GM19035 (cell line): ENCODE measurements at regions not wholly inside any gene's neighbourhood (a gene's known extent, or its start where the extent isn't known, plus 50 kb on each side); places are given as distances from the start of the nearest gene placed in this dataset.

Source experiments
- ATAC-seq: cut with Tn5 transposase; IDR thresholded peaks from one replicate; pipeline ENCODE4 v1.9.1; 2021; ENCODE audit not compliant: unreplicated experiment

GRCh38 chr13:67632590-67632989, 402.5 kb upstream of the PCDH9 start:
- ATAC-seq, result no peak

- ATAC-seq, result no peak
Measured at GRCh38 chr13:67630640-67631039, 400.5 kb upstream of the PCDH9 start.

- no peak for ATAC-seq
Measured at GRCh38 chr13:67623630-67624029, 393.5 kb upstream of the PCDH9 start.

- no peak for ATAC-seq
Measured at GRCh38 chr13:67620665-67621064, 390.5 kb upstream of the PCDH9 start.

GRCh38 chr13:67619995-67620380, 389.9 kb upstream of the PCDH9 start:
- no peak for ATAC-seq

GRCh38 chr13:67619351-67619994, 389.3 kb upstream of the PCDH9 start:
- no peak for ATAC-seq

GRCh38 chr13:67614579-67614978, 384.4 kb upstream of the PCDH9 start:
- ATAC-seq, result no peak

GRCh38 chr13:67614013-67614412, 383.9 kb upstream of the PCDH9 start:
- ATAC-seq, result no peak

- no peak for ATAC-seq
Measured at GRCh38 chr13:67588607-67589006, 358.5 kb upstream of the PCDH9 start.

GRCh38 chr13:67577361-67577760, 347.2 kb upstream of the PCDH9 start:
- ATAC-seq, result no peak

- ATAC-seq, result no peak
Measured at GRCh38 chr13:67574320-67575233, 344.4 kb upstream of the PCDH9 start.

GRCh38 chr13:67568205-67568604, 338.1 kb upstream of the PCDH9 start:
- ATAC-seq, result no peak

GRCh38 chr13:67557642-67558241, 327.6 kb upstream of the PCDH9 start:
- ATAC-seq, result no peak

GRCh38 chr13:67557118-67557517, 327.0 kb upstream of the PCDH9 start:
- no peak for ATAC-seq

GRCh38 chr13:67554746-67555452, 324.8 kb upstream of the PCDH9 start:
- ATAC-seq, result no peak

GRCh38 chr13:67554286-67554685, 324.1 kb upstream of the PCDH9 start:
- ATAC-seq, result no peak

GRCh38 chr13:67549331-67549730, 319.2 kb upstream of the PCDH9 start:
- ATAC-seq, result no peak

- no peak for ATAC-seq
Measured at GRCh38 chr13:67538906-67539305, 308.8 kb upstream of the PCDH9 start.

GRCh38 chr13:67520886-67521285, 290.8 kb upstream of the PCDH9 start:
- no peak for ATAC-seq

GRCh38 chr13:67519356-67519755, 289.2 kb upstream of the PCDH9 start:
- ATAC-seq, result no peak

- ATAC-seq, result no peak
Measured at GRCh38 chr13:67518785-67519184, 288.6 kb upstream of the PCDH9 start.
